Liver (tissue), 7 donors: ENCODE measurements at regions not wholly inside any gene's neighbourhood (a gene's known extent, or its start where the extent isn't known, plus 50 kb on each side); places are given as distances from the start of the nearest gene placed in this dataset.

Experiments
- DNase-seq: peaks from one replicate; pipeline ENCODE4 v3.0.0-alpha.2; 2017; ENCODE audit warnings: low spot score
- H3K27ac ChIP-seq, 2 donors: one replicate each; pipeline ENCODE4 v1.7.0; 2013; ENCODE audit warnings: inconsistent platforms in 2 of 2, low read length in 2 of 2, control low read depth in 1 of 2, low read depth in 1 of 2, mild to moderate bottlenecking in 1 of 2
- H3K27me3 ChIP-seq, 4 donors: one replicate each; pipeline versions ENCODE4 v1.6.1 to v1.7.0; 2013; ENCODE audit warnings: low read length in 3 of 4, inconsistent platforms in 1 of 4, mild to moderate bottlenecking in 1 of 4, moderate library complexity in 1 of 4; ENCODE audit not compliant: control insufficient read depth in 4 of 4, insufficient read depth in 4 of 4
- H3K36me3 ChIP-seq, 4 donors: one replicate each; pipeline versions ENCODE4 v1.6.1 to v1.7.0; 2013; ENCODE audit warnings: low read length in 3 of 4, mild to moderate bottlenecking in 3 of 4, low read depth in 1 of 4, moderate library complexity in 1 of 4; ENCODE audit not compliant: control insufficient read depth in 4 of 4, insufficient read depth in 3 of 4
- H3K4me1 ChIP-seq, 4 donors: one replicate each; pipeline versions ENCODE4 v1.6.1 to v1.7.0; 2013; ENCODE audit warnings: low read length in 3 of 4, mild to moderate bottlenecking in 3 of 4, moderate library complexity in 1 of 4; ENCODE audit not compliant: control insufficient read depth in 4 of 4, insufficient read depth in 4 of 4
- H3K4me3 ChIP-seq, 3 donors: one replicate each; pipeline versions ENCODE4 v1.6.1 to v1.7.0; 2013; ENCODE audit warnings: low read length in 3 of 3, control low read depth in 1 of 3, low read depth in 1 of 3, mild to moderate bottlenecking in 1 of 3
- H3K9ac ChIP-seq, 2 donors: one replicate each; pipeline ENCODE4 v1.7.0; 2013; ENCODE audit warnings: low read length in 2 of 2, mild to moderate bottlenecking in 2 of 2, moderate library complexity in 2 of 2, control low read depth in 1 of 2, low read depth in 1 of 2
- H3K9me3 ChIP-seq, 4 donors: one replicate each; pipeline versions ENCODE4 v1.6.1 to v1.7.0; 2013; ENCODE audit warnings: low read length in 3 of 4; ENCODE audit not compliant: control insufficient read depth in 4 of 4
- EGR1 ChIP-seq, 2 donors: IDR thresholded peaks; 2 replicates each; pipeline ENCODE4 v1.6.1; 2016 to 2018; ENCODE audit warnings: antibody characterized with exemption in 2 of 2, low read depth in 2 of 2
- FOXA1 ChIP-seq: IDR thresholded peaks from 2 replicates; pipeline ENCODE4 v1.6.1; 2016; ENCODE audit warnings: antibody characterized with exemption
- FOXA2 ChIP-seq: IDR thresholded peaks from 2 replicates; pipeline ENCODE4 v1.6.1; 2016; ENCODE audit warnings: antibody characterized with exemption
- HNF4A ChIP-seq, 2 donors: conservative IDR thresholded peaks; 2 replicates each; pipeline ENCODE4 v1.6.1; 2016; ENCODE audit warnings: antibody characterized with exemption in 2 of 2, mild to moderate bottlenecking in 2 of 2
- HNF4G ChIP-seq: IDR thresholded peaks from 2 replicates; pipeline ENCODE4 v1.6.1; 2016; ENCODE audit warnings: antibody characterized with exemption
- JUND ChIP-seq, 2 donors: IDR thresholded peaks; 2 replicates each; pipeline ENCODE4 v1.6.1; 2016; ENCODE audit warnings: antibody characterized with exemption in 2 of 2
- NR2F2 ChIP-seq: IDR thresholded peaks from 2 replicates; pipeline ENCODE4 v1.6.1; 2016; ENCODE audit warnings: antibody characterized with exemption
- RAD21 ChIP-seq, 2 donors: IDR thresholded peaks; 2 replicates each; pipeline ENCODE4 v1.6.1; 2016; ENCODE audit warnings: antibody characterized with exemption in 2 of 2, mild to moderate bottlenecking in 2 of 2
- RXRA ChIP-seq, 2 donors: IDR thresholded peaks; 2 replicates each; pipeline ENCODE4 v1.6.1; 2017 to 2018; ENCODE audit warnings: antibody characterized with exemption in 2 of 2, mild to moderate bottlenecking in 1 of 2
- SP1 ChIP-seq: IDR thresholded peaks from 2 replicates; pipeline ENCODE4 v1.6.1; 2018; ENCODE audit warnings: antibody characterized with exemption, mild to moderate bottlenecking
- TAF1 ChIP-seq: conservative IDR thresholded peaks from 2 replicates; pipeline ENCODE4 v1.6.1; 2016; ENCODE audit warnings: antibody characterized with exemption, mild to moderate bottlenecking
- YY1 ChIP-seq: IDR thresholded peaks from 2 replicates; pipeline ENCODE4 v1.6.1; 2016; ENCODE audit warnings: antibody characterized with exemption, mild to moderate bottlenecking
- WGBS: extraction: QIAGEN DNeasy Blood & Tissue Kit; methylation state at CpG from one replicate; pipeline ENCODE4 v1.1.7; 2013; 5-methylcytosine and 5-hydroxymethylcytosine counted together
- TF ChIP-seq, protein P1 (sequence below): IDR thresholded peaks from 2 replicates; pipeline ENCODE4 v1.6.1; 2016; ENCODE audit warnings: antibody characterized with exemption
- TF ChIP-seq, protein P2 (sequence below): IDR thresholded peaks from 2 replicates; pipeline ENCODE4 v1.6.1; 2016; ENCODE audit warnings: antibody characterized with exemption
- TF ChIP-seq, protein P3 (sequence below): IDR thresholded peaks from 2 replicates; pipeline ENCODE4 v1.6.1; 2016; ENCODE audit warnings: antibody characterized with exemption
- TF ChIP-seq, protein P4 (sequence below): IDR thresholded peaks from 2 replicates; pipeline ENCODE4 v1.6.1; 2016; ENCODE audit warnings: antibody characterized with exemption, mild to moderate bottlenecking
- donor health status: healthy.
- donor health status: healthy.
- donor health status: healthy.
- donor health status: healthy.

DNA sequence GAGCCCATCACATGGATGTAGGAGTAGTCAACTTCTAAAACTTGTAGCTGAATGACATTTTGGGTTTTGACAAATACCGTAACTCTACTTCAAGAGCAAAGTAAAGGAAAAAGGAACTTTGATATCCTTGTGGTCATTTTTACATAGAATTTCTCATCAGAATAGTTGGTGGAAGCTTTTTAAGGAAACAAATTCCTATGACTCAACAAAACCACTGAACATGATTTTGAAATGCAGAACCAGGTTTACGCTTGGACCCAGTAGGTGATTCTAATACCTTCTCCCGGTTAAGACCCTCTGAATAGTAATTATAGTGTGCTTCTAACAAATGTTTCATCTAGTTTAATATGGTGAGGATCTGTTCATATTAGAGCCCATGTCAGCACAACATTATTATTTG lies 307.8 kb downstream of the GPR37 start (continued):
- TF ChIP-seq FOXA2 = no peak
- TF ChIP-seq, protein P1, sequence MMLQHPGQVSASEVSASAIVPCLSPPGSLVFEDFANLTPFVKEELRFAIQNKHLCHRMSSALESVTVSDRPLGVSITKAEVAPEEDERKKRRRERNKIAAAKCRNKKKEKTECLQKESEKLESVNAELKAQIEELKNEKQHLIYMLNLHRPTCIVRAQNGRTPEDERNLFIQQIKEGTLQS = no peak
- no peak for TF ChIP-seq TAF1
- TF ChIP-seq JUND (IDR thresholded peaks at IDR 0.05) = no peak
- no peak for TF ChIP-seq HNF4G
- no peak for TF ChIP-seq FOXA1
- TF ChIP-seq SP1 = no peak
- TF ChIP-seq, protein P2, sequence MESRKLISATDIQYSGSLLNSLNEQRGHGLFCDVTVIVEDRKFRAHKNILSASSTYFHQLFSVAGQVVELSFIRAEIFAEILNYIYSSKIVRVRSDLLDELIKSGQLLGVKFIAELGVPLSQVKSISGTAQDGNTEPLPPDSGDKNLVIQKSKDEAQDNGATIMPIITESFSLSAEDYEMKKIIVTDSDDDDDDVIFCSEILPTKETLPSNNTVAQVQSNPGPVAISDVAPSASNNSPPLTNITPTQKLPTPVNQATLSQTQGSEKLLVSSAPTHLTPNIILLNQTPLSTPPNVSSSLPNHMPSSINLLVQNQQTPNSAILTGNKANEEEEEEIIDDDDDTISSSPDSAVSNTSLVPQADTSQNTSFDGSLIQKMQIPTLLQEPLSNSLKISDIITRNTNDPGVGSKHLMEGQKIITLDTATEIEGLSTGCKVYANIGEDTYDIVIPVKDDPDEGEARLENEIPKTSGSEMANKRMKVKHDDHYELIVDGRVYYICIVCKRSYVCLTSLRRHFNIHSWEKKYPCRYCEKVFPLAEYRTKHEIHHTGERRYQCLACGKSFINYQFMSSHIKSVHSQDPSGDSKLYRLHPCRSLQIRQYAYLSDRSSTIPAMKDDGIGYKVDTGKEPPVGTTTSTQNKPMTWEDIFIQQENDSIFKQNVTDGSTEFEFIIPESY = no peak

DNA sequence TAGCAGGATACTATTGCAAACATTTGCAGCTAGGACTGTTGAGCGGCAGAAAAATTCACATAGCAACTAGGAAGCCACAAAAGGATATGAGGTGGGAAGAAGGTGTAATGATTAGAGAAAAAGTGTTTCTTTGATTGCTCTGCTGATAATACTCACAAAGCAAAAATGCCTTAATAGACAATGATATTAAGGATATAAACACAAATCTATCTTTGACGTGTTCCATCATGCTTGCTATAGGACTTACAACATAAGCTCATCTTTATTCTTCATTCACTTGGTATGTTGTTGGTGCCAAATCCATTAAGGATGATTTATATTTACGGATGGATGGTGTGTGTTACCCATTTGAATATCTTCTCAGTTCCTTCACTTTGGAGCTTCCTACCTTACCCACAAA lies 309.3 kb downstream of the GPR37 start:
- Histone ChIP-seq H3K9me3 (no peaks in the 10 kb centered on the region), H3K4me3 (no peak overlapping the region), H3K27me3 (no peaks in the 10 kb centered on the region), H3K27ac (no peak overlapping the region), H3K9ac (no peak overlapping the region), H3K36me3 (no peaks in the 10 kb centered on the region), H3K4me1 (no peaks in the 10 kb centered on the region)
- TF ChIP-seq YY1 (no peak), HNF4A (conservative IDR thresholded peaks at IDR 0.05) (no peak), RXRA (IDR thresholded peaks at IDR 0.05) (no peak), EGR1 (IDR thresholded peaks at IDR 0.05; ENCODE audit: low read depth in 2 of 2) (no peak), HNF4G (no peak), TAF1 (no peak), RAD21 (IDR thresholded peaks at IDR 0.05) (no peak), SP1 (no peak), JUND (IDR thresholded peaks at IDR 0.05) (no peak)
- TF ChIP-seq, protein P3, sequence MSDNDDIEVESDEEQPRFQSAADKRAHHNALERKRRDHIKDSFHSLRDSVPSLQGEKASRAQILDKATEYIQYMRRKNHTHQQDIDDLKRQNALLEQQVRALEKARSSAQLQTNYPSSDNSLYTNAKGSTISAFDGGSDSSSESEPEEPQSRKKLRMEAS = no peak
- TF ChIP-seq, protein P1 = no peak
- TF ChIP-seq, protein P2 = no peak
- no peak for DNase-seq
- 87% methylated on average over 3 of the region's 3 CpGs for WGBS

DNA sequence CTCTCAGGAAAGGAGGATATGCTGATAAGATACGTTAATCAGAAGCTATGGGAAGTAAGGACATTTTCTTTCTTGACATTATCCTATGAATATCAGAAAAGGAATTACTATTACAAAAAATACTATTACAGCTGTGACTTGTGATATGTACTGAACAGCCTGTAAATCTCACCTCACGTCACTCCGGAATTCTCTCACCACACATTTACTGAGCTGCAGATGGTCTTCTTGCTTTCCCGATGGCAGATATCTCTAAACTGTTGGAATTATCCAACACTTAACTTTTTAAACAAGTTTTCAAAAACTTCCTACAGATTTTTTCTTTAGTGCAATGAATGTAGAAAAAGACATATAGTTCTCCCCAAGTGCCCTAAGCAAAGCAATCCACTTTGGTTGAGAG lies 313.4 kb downstream of the GPR37 start:
- DNase-seq = no peak
- Histone ChIP-seq H3K4me1 (no peaks in the 10 kb centered on the region), H3K9me3 (no peaks in the 10 kb centered on the region), H3K9ac (no peak overlapping the region), H3K4me3 (no peak overlapping the region), H3K36me3 (no peaks in the 10 kb centered on the region), H3K27me3 (no peaks in the 10 kb centered on the region), H3K27ac (no peak overlapping the region)
- TF ChIP-seq EGR1 (IDR thresholded peaks at IDR 0.05; ENCODE audit: low read depth in 2 of 2) (no peak), NR2F2 (no peak), HNF4G (no peak), HNF4A (conservative IDR thresholded peaks at IDR 0.05) (no peak)
- TF ChIP-seq, protein P2 = no peak
- TF ChIP-seq, protein P4, sequence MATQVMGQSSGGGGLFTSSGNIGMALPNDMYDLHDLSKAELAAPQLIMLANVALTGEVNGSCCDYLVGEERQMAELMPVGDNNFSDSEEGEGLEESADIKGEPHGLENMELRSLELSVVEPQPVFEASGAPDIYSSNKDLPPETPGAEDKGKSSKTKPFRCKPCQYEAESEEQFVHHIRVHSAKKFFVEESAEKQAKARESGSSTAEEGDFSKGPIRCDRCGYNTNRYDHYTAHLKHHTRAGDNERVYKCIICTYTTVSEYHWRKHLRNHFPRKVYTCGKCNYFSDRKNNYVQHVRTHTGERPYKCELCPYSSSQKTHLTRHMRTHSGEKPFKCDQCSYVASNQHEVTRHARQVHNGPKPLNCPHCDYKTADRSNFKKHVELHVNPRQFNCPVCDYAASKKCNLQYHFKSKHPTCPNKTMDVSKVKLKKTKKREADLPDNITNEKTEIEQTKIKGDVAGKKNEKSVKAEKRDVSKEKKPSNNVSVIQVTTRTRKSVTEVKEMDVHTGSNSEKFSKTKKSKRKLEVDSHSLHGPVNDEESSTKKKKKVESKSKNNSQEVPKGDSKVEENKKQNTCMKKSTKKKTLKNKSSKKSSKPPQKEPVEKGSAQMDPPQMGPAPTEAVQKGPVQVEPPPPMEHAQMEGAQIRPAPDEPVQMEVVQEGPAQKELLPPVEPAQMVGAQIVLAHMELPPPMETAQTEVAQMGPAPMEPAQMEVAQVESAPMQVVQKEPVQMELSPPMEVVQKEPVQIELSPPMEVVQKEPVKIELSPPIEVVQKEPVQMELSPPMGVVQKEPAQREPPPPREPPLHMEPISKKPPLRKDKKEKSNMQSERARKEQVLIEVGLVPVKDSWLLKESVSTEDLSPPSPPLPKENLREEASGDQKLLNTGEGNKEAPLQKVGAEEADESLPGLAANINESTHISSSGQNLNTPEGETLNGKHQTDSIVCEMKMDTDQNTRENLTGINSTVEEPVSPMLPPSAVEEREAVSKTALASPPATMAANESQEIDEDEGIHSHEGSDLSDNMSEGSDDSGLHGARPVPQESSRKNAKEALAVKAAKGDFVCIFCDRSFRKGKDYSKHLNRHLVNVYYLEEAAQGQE = no peak
- TF ChIP-seq, protein P3 = no peak
- WGBS = 70% methylated on average over 4 of the region's 4 CpGs
